Activated naive CD4-positive, alpha-beta T cell treated with anti-CD3 and anti-CD28 coated beads, Interleukin-2, amount 50 U/mL, for 24 hours (primary cell): ENCODE measurements at regions not wholly inside any gene's neighbourhood (a gene's known extent, or its start where the extent isn't known, plus 50 kb on each side); places are given as distances from the start of the nearest gene placed in this dataset.
"Not testable (repeated sequence)": the region's sequence is repeated elsewhere in the genome, so short reads cannot be mapped to it uniquely, and the experiment has no call there.

Experiments
- H3K27ac Mint-ChIP-seq: one replicate; pipeline ENCODE4 v1.8.0; 2021; ENCODE audit warnings: mild to moderate bottlenecking, mixed read lengths
- H3K27me3 Mint-ChIP-seq: one replicate; pipeline ENCODE4 v1.8.0; 2021; ENCODE audit warnings: mixed read lengths
- H3K36me3 Mint-ChIP-seq: one replicate; pipeline ENCODE4 v1.8.0; 2021; ENCODE audit warnings: mixed read lengths
- H3K4me1 Mint-ChIP-seq: one replicate; pipeline ENCODE4 v1.8.0; 2021; ENCODE audit warnings: mixed read lengths
- H3K4me3 Mint-ChIP-seq: one replicate; pipeline ENCODE4 v1.8.0; 2021; ENCODE audit warnings: mild to moderate bottlenecking, mixed read lengths
- H3K9me3 Mint-ChIP-seq: one replicate; pipeline ENCODE4 v1.8.0; 2021; ENCODE audit warnings: mixed read lengths

GRCh38 chr9:38342532-38342931 lies 50.0 kb upstream of the ALDH1B1 start:
- no peak overlapping the region for H3K27ac Mint-ChIP-seq
- no peaks in the 10 kb centered on the region for H3K27me3 Mint-ChIP-seq
- no peaks in the 10 kb centered on the region for H3K36me3 Mint-ChIP-seq
- H3K4me1 Mint-ChIP-seq, result no peaks in the 10 kb centered on the region
- H3K9me3 Mint-ChIP-seq, result no peaks in the 10 kb centered on the region
- H3K4me3 Mint-ChIP-seq, result no peak overlapping the region

- Mint-ChIP-seq H3K27me3 (no peaks in the 10 kb centered on the region), H3K4me1 (no peaks in the 10 kb centered on the region), H3K4me3 (no peak overlapping the region), H3K27ac (no peak overlapping the region), H3K36me3 (no peaks in the 10 kb centered on the region), H3K9me3 (no peaks in the 10 kb centered on the region)
Observed at GRCh38 chr9:38342096-38342495, 50.4 kb upstream of the ALDH1B1 start.

- H3K27ac Mint-ChIP-seq, result no peak overlapping the region
- H3K4me1 Mint-ChIP-seq, result no peaks in the 10 kb centered on the region
- no peaks in the 10 kb centered on the region for H3K27me3 Mint-ChIP-seq
- no peaks in the 10 kb centered on the region for H3K36me3 Mint-ChIP-seq
- no peaks in the 10 kb centered on the region for H3K9me3 Mint-ChIP-seq
- H3K4me3 Mint-ChIP-seq, result no peak overlapping the region
Observed at GRCh38 chr9:38339496-38339895, 53.0 kb upstream of the ALDH1B1 start.

GRCh38 chr9:38339087-38339486 lies 53.4 kb upstream of the ALDH1B1 start:
- Mint-ChIP-seq H3K36me3 (no peaks in the 10 kb centered on the region), H3K9me3 (no peaks in the 10 kb centered on the region), H3K27ac (no peak overlapping the region), H3K27me3 (no peaks in the 10 kb centered on the region), H3K4me3 (no peak overlapping the region), H3K4me1 (no peaks in the 10 kb centered on the region)

- Mint-ChIP-seq H3K4me1 (no peaks in the 10 kb centered on the region), H3K27ac (no peak overlapping the region), H3K36me3 (no peaks in the 10 kb centered on the region), H3K9me3 (no peaks in the 10 kb centered on the region), H3K27me3 (no peaks in the 10 kb centered on the region), H3K4me3 (no peak overlapping the region)
Observed at GRCh38 chr9:38338342-38339018, 54.0 kb upstream of the ALDH1B1 start.

- Mint-ChIP-seq H3K4me3 (no peak overlapping the region), H3K27me3 (no peaks in the 10 kb centered on the region), H3K36me3 (no peaks in the 10 kb centered on the region), H3K4me1 (no peaks in the 10 kb centered on the region), H3K27ac (no peak overlapping the region), H3K9me3 (no peaks in the 10 kb centered on the region)
Observed at GRCh38 chr9:38337706-38338264, 54.7 kb upstream of the ALDH1B1 start.

- no peak overlapping the region for H3K27ac Mint-ChIP-seq
- H3K4me1 Mint-ChIP-seq, result no peaks in the 10 kb centered on the region
- no peaks in the 10 kb centered on the region for H3K27me3 Mint-ChIP-seq
- H3K36me3 Mint-ChIP-seq, result no peaks in the 10 kb centered on the region
- no peak overlapping the region for H3K4me3 Mint-ChIP-seq
- no peaks in the 10 kb centered on the region for H3K9me3 Mint-ChIP-seq
Observed at GRCh38 chr9:38337181-38337580, 55.3 kb upstream of the ALDH1B1 start.

GRCh38 chr9:38336341-38336740 lies 56.2 kb upstream of the ALDH1B1 start:
- Mint-ChIP-seq H3K27ac (no peak overlapping the region), H3K27me3 (no peaks in the 10 kb centered on the region), H3K9me3 (no peaks in the 10 kb centered on the region), H3K36me3 (no peaks in the 10 kb centered on the region), H3K4me3 (no peak overlapping the region), H3K4me1 (no peaks in the 10 kb centered on the region)

GRCh38 chr9:38335686-38336085 lies 56.8 kb upstream of the ALDH1B1 start:
- Mint-ChIP-seq H3K4me1 (no peaks in the 10 kb centered on the region), H3K9me3 (no peaks in the 10 kb centered on the region), H3K4me3 (no peak overlapping the region), H3K27ac (no peak overlapping the region), H3K27me3 (no peaks in the 10 kb centered on the region), H3K36me3 (no peaks in the 10 kb centered on the region)

- Mint-ChIP-seq H3K36me3 (no peaks in the 10 kb centered on the region), H3K9me3 (no peaks in the 10 kb centered on the region), H3K27ac (no peak overlapping the region), H3K27me3 (no peaks in the 10 kb centered on the region), H3K4me1 (no peaks in the 10 kb centered on the region), H3K4me3 (no peak overlapping the region)
Observed at GRCh38 chr9:38334234-38334633, 58.3 kb upstream of the ALDH1B1 start.

GRCh38 chr9:38333047-38333446 lies 59.5 kb upstream of the ALDH1B1 start:
- Mint-ChIP-seq H3K36me3 (no peaks in the 10 kb centered on the region), H3K27ac (no peak overlapping the region), H3K4me3 (no peak overlapping the region), H3K9me3 (no peaks in the 10 kb centered on the region), H3K4me1 (no peaks in the 10 kb centered on the region), H3K27me3 (no peaks in the 10 kb centered on the region)

- no peaks in the 10 kb centered on the region for H3K36me3 Mint-ChIP-seq
- no peak overlapping the region for H3K27ac Mint-ChIP-seq
- H3K4me3 Mint-ChIP-seq, result no peak overlapping the region
- H3K4me1 Mint-ChIP-seq, result no peaks in the 10 kb centered on the region
- H3K27me3 Mint-ChIP-seq, result no peaks in the 10 kb centered on the region
- no peaks in the 10 kb centered on the region for H3K9me3 Mint-ChIP-seq
Observed at GRCh38 chr9:38332625-38333024, 59.9 kb upstream of the ALDH1B1 start.

- Mint-ChIP-seq H3K27ac (no peak overlapping the region), H3K36me3 (no peaks in the 10 kb centered on the region), H3K4me1 (no peaks in the 10 kb centered on the region), H3K27me3 (no peaks in the 10 kb centered on the region), H3K9me3 (no peaks in the 10 kb centered on the region), H3K4me3 (no peak overlapping the region)
Observed at GRCh38 chr9:38331141-38331540, 61.4 kb upstream of the ALDH1B1 start.

GRCh38 chr9:38329968-38330367 lies 62.5 kb upstream of the ALDH1B1 start:
- H3K36me3 Mint-ChIP-seq, result no peaks in the 10 kb centered on the region
- no peak overlapping the region for H3K27ac Mint-ChIP-seq
- H3K9me3 Mint-ChIP-seq, result no peaks in the 10 kb centered on the region
- no peaks in the 10 kb centered on the region for H3K4me1 Mint-ChIP-seq
- no peak overlapping the region for H3K4me3 Mint-ChIP-seq
- no peaks in the 10 kb centered on the region for H3K27me3 Mint-ChIP-seq

- Mint-ChIP-seq H3K4me1 (no peaks in the 10 kb centered on the region), H3K27ac (no peak overlapping the region), H3K4me3 (no peak overlapping the region), H3K27me3 (no peaks in the 10 kb centered on the region), H3K36me3 (no peaks in the 10 kb centered on the region), H3K9me3 (no peaks in the 10 kb centered on the region)
Observed at GRCh38 chr9:38328765-38329164, 63.7 kb upstream of the ALDH1B1 start.

- H3K9me3 Mint-ChIP-seq, result no peaks in the 10 kb centered on the region
- peaks cover 7% of the 10 kb centered on the region for H3K27me3 Mint-ChIP-seq
- H3K4me1 Mint-ChIP-seq, result no peaks in the 10 kb centered on the region
- H3K4me3 Mint-ChIP-seq, result no peak overlapping the region
- H3K36me3 Mint-ChIP-seq, result peaks cover 2% of the 10 kb centered on the region
- no peak overlapping the region for H3K27ac Mint-ChIP-seq
Observed at GRCh38 chr9:38326122-38326521, 66.4 kb upstream of the ALDH1B1 start.

GRCh38 chr9:38324213-38324612 lies 68.3 kb upstream of the ALDH1B1 start:
- not testable (repeated sequence) for H3K9me3 Mint-ChIP-seq, H3K4me3 Mint-ChIP-seq, H3K36me3 Mint-ChIP-seq, H3K27me3 Mint-ChIP-seq, H3K4me1 Mint-ChIP-seq, H3K27ac Mint-ChIP-seq
